SK-N-SH (cell line): ENCODE measurements at regions not wholly inside any gene's neighbourhood (a gene's known extent, or its start where the extent isn't known, plus 50 kb on each side); places are given as distances from the start of the nearest gene placed in this dataset.

ENCODE experiments used
- CTCF ChIP-seq: fragments of 200-600 bp; sonication (generic); IDR thresholded peaks from 2 replicates; pipeline ENCODE4 v1.6.1; 2017; ENCODE audit warnings: antibody characterized with exemption, mild to moderate bottlenecking, moderate library complexity
- EP300 ChIP-seq, 2 experiments: IDR thresholded peaks; 2 replicates each; pipeline versions ENCODE4 v1.4.0 to v1.6.1; 2012; ENCODE audit warnings: borderline replicate concordance in 1 of 2, low read depth in 1 of 2, low read length in 1 of 2
- RAD21 ChIP-seq: IDR thresholded peaks from 2 replicates; pipeline ENCODE4 v1.6.1; 2012; ENCODE audit warnings: mild to moderate bottlenecking, low read length
- TCF12 ChIP-seq: IDR thresholded peaks from 2 replicates; pipeline ENCODE4 v1.4.0; 2012
- ZBTB33 ChIP-seq: IDR thresholded peaks from 2 replicates; pipeline ENCODE4 v1.4.0; 2012; ENCODE audit warnings: low read depth, borderline replicate concordance

- no peak for TF ChIP-seq ZBTB33
- TF ChIP-seq CTCF: no peak
- no peak for TF ChIP-seq RAD21
- TF ChIP-seq EP300 (IDR thresholded peaks at IDR 0.05; ENCODE audit: borderline replicate concordance in 1 of 2, low read depth in 1 of 2, low read length in 1 of 2): no peak
- no peak for TF ChIP-seq TCF12
Observed at GRCh38 chr9:105969636-105970035, 275.3 kb downstream of the TMEM38B start.
